Nucleus accumbens (tissue), 56 donors: ENCODE measurements at regions not wholly inside any gene's neighbourhood (a gene's known extent, or its start where the extent isn't known, plus 50 kb on each side); places are given as distances from the start of the nearest gene placed in this dataset.
"Not testable (repeated sequence)": the region's sequence is repeated elsewhere in the genome, so short reads cannot be mapped to it uniquely, and the experiment has no call there.

ENCODE experiments used
- DNase-seq, 56 donors: peaks; one replicate each; lab custom pipeline; 2025; lab: John Stamatoyannopoulos, UW

DNA sequence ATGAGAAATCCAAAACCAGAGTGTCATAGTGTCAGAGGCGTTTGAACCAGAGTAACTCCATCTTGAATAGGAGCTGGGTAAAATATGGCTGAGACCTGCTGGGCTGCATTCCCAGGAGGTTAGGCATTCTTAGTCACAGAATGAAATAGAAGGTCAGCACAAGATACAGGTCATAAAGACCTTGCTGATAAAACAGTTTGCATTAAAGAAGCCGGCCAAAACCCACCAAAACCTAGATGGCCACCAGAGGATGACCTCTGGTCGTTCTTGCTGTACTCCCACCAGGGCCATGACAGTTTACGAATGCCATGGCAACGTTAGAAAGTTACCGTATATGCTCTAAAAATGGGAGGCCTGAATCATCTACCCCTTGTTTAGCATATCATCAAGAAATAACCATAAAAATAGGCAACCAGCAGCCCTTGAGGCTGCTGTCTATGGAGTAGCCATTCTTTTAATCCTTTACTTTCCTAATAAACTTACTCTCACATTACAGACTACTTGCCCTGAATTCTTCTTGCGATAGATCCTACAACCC is 67.1 kb upstream of the NANOS1 start:
- DNase-seq = not testable (repeated sequence)

DNA sequence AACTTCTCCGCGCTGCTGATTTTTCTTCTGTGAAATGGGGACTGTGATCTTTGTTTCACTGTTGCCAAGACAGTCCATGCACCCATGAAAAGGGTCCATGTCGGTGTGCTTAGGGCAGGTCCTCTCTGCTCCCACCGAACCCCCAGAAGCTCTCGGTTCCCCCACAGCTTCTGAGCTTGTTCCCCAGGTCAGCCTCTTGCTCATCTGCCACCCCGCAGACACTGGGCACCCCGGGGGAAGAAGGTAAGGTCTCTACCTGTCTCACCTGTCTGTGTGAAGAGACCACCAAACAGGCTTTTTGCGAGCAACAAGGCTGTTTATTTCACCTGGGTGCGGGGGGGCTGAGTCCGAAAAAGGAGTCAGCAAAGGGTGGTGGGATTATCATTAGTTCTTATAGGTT is 66.2 kb upstream of the NANOS1 start:
- DNase-seq = no peak

DNA sequence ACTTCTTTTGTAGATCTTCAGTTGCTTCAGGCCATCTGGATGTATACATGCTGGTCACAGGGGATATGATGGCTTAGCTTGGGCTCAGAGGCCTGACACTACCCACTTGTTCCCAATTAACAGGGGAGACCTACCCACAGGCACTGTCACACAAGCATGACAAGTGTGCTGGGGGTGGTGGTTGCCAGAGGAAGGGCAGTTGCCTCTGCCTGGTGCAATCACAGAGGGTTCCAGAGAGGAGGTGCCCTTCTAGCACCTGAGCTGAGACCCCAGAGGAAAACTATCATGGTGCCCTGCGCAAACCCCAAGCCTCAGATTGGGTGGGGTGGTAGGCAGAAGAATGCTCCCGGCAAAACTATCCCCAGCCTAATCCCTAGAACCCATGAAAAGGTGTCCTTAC is 65.6 kb upstream of the NANOS1 start:
- DNase-seq = no peak

DNA sequence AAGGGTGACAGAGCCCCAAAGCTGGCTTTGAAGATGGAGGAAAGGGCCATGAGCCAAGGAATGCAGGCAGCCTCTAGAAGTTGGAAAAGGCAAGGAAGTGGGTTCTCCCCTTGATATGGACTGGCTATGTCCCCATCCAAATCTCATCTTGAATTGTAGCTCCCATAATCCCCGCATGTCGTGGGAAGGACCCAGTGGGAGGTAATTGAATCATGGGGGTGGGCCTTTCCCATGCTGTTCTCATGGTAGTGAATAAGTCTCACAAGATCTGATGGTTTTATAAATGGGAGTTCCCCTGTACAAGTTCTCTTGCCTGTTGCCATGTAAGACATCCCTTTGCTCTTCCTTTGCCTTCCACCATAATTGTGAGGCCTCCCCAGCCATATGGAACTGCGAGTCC is 65.0 kb upstream of the NANOS1 start:
- not testable (repeated sequence) for DNase-seq

DNA sequence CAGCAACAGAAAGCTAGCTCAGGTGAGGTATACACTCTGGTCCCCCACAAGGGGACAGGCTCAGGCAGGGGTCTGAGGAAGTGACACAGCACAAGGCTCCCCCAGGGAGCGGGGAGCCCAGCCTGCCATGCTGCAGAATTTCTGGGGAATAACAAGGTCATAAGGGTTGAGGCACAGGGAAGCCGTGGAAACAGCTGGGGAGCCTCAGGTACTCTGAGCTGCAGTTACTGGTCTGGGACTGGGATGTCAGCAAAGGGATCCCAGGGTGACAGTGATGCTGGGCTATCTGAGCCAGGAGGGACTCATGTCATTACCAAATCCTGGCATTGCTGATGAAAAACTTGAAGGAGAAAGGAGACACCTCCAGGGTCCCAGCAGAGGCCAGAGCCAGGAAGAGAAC is 64.4 kb upstream of the NANOS1 start:
- no peak for DNase-seq

DNA sequence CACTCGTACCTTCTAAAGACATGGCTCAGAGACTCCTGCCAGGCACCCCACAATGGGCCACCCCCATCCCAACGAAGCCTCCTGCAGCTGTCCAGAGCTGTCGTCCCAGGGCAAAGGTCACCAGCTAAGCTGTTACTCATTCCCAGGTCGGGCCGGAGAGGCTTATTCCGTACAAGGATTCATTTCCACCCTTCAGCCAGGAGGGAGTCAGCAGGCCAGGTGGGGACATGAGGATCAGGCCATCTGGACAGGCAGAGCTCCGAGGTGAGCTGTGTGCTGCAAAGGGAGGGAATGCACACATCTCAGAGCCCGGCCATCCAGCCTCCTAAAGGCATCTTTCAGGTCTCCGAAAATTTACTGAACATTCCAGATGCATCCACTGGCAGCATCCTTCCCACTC is 63.9 kb upstream of the NANOS1 start:
- no peak for DNase-seq

DNA sequence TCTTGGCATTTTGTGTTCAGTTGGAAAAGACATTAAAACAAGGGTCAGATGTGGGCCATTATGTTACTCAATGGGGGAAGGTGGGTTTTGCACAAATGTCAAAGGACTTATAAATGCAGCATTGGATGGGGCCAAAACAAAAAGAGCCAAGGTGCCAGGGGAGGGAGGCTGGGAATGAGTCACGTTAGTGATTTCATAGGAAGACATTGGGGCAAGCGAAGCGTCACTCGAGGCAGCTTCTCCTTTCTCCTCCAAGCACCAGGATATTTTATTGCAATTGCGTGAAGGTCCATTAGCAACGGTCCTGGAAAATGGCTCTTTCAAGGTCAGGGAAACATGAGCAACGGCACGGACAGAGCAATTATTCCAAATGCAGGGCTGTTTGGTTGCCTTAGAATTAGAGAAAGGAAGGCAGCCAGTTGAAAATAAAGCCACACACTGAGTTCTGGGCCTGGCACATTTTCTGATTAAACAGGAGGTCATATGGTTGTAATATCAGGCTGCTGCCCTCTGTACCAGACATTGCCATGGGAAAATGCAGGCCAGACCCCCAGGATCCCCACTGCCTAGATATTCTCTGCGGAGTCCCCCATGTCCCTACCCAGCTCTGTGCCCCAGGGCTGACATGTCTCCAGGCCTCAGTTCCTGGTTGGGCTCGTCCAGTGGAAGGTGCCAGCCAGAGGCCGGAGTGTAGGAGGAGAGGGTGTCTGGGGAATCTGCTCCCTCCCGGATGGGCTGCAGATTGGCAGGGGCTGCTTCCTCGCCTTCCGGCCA is 63.3 kb upstream of the NANOS1 start:
- DNase-seq = peak in 4 of 56 donors; percentile 13 to 29 (median 16)

DNA sequence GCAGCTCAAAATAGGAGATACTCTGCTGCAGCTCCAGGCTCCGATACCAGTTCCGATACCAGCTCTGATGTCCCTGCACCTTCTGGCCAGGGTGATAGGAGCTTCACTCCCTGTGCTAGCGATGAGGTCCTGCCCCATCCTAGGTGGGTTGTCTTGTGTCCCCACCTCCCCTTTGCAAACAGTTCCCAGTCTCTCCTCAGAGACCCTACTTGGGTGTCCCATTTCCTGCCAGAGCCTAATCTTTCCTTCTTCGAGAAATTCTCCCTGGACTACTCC is 62.7 kb upstream of the NANOS1 start:
- no peak for DNase-seq

DNA sequence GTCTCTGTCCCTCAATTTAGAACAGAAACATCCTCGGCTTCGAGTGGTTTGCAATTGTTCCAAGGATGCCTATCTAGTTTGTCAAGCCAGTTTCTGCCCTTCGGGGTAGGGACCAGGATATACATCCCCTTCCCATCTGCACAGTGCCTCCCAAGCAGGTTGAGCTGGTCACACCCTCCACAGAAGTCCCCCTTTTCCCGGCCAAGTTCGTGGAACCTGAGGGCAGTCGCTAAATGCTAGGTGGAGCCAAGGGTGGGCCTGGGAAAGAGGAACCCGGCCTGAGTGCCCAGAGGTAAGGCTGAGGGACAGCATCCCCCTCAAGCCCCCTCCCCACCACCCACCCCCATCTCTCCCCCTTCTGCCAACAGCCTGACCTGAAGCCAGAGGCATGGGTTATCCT is 62.4 kb upstream of the NANOS1 start:
- no peak for DNase-seq

DNA sequence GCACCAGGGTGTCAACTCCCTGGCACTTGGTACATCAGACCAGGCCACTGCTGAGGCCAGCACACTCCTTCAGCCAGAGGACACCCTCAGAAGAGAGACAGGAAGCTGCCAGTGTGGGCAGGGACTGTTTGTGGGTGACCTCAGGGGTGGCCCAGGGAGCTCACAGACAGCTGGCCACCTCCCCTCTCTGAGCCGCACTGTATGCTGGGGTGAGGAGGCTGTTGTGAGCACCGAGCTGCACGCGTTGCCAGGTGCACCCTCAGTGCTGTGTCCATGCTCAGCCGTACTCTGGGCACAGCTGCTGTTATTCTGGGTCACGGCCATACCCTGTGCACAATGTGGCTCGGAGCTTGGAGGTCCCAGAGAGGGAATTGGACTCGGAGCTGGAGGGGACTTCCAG is 61.5 kb upstream of the NANOS1 start:
- DNase-seq = no peak

DNA sequence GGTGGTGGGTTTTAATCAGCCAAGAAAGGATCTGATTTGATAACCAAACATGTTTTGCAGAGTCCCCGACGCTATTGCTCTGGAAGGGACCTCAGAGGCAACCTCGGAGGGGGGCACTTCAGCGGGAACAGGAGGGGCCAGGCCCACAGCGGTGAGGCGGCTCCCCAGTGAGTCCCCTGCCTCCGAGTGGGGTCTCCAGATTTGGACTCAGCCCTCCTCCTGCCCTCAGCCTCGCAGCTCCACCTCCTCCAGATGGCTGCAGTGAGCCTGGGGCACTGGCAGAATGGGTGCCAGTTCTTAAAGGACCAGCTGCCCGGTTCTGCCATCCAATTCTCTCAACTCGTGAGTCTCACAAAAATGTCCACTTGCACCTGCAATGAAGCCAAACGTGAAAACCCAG is 61.0 kb upstream of the NANOS1 start:
- DNase-seq = no peak

DNA sequence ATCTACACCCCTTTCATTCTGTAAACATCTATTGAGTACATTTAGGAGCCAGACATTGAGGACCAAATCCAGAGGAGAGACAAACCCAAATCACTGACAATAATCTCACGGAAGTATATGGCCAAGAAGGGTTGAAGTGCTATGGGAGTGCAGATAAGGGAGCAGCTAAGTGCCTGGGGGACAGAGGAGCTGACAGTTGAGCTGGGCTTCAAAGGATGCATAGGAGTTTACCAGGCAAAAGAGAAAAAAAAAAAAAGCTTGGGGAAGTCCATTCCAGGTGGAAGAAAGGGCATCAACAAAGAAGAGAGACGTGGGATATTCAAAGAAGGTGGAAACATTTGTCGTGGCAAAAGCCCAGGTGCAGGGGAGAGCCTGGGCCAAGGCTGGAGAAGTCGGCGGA is 60.5 kb upstream of the NANOS1 start:
- DNase-seq = no peak

DNA sequence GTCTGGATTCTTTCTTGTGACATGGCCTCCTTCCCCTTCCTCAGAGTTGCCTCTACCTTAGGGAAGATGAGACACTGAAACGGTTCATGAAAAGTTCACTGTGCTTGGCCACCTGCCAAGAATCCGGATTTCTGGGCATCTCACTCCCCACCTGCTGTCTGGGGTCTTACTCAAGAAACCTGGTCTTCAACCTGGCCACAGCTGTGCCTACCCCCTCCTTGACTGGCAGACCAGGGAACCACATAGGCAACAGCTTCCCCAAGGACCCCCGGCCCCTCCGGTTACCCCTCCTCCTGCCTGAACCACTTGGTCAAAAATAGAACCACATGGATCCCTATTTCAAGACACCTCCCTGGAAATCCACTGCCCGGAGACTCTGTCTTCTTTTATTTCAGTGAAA is 58.7 kb upstream of the NANOS1 start:
- DNase-seq = no peak

DNA sequence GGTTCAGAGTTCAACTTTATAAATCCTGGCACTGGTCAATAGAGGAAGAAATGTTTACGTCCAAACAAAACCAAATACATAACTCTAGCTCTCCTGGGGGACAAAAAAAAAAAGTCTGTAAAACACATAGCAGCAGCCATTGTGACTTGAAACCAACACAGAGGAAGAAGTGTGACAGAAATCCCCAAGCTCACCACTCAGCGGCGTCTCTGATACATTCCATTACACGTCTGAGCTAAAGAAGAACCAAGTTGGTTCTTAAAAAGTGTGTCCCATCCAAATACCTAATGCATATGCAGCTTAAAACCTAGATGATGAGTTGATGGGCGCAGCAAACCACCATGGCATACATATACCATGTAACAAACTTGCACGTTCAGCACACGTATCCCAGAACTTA is 58.3 kb upstream of the NANOS1 start:
- no peak for DNase-seq

DNA sequence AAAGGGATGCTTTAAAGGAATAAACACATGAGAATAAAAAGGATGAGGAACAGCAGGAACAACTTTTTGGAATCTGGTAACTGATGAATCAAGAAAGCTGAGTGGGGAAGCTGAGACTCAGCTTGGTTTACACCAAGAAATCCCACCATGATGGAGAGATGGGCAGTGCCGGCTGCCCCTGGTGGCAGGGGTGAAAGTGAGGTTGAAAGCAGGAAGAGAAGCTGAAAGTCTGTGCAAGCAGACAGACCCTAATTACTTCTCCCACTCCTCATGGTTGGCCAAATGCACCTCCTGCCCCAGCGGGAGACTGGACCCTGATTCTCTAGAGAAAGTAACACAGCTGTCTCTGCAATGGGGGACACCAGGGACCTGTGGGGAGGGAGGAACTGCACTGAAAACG is 57.6 kb upstream of the NANOS1 start:
- no peak for DNase-seq

DNA sequence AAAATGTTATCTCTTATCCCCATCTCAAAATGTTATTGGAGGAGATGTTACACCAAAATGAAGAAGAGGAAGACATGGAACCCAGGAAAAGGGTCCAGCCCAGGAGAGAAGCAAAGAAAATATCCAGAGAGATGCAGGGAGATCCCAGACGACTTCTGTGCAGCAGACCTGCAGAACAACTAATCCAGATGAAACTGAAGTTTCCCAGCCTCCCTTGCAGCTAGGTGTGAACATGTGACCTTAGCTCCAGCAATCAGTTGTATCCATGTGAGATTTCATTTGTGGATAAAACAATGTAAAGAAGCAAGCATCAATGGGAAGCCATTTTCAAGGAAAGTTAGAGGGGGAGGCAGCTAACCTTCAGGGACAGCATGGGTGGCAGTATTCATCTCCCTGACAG is 55.8 kb upstream of the NANOS1 start:
- no peak for DNase-seq

DNA sequence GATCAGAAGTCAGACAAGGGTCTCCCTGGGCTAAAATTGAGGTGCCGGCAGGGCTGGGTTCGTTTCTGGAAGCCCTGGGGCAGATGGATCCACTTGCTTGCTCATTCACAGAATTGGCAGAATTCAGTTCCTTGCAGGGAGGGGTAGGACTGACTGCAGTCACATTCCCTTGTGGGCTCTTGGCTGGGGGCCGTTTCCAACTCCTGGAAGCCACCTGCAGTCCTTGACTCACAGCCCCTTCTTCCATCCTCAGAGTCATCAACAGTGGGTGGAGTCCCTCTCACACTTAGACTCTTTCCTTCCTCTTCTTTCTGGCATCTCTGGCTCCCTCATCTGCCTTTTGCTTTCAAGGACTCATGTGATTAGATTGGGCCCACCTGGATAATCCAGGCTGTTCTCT is 54.6 kb upstream of the NANOS1 start:
- no peak for DNase-seq

DNA sequence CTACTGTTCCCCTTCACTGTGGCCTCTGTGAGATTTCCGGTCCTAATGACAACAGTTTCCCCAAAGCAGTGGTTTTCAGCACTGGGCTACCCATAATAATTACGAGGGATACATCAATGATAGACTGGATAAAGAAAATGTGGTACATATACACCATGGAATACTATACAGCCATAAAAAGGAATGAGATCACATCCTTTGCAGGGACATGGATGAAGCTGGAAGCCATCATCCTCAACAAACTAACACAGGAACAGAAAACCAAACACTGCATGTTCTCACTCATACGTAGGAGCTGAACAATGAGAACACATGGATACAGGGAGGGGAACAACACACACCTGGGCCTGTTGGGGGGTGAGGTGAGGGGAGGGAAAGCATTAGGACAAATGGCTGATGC is 53.3 kb upstream of the NANOS1 start:
- not testable (repeated sequence) for DNase-seq

DNA sequence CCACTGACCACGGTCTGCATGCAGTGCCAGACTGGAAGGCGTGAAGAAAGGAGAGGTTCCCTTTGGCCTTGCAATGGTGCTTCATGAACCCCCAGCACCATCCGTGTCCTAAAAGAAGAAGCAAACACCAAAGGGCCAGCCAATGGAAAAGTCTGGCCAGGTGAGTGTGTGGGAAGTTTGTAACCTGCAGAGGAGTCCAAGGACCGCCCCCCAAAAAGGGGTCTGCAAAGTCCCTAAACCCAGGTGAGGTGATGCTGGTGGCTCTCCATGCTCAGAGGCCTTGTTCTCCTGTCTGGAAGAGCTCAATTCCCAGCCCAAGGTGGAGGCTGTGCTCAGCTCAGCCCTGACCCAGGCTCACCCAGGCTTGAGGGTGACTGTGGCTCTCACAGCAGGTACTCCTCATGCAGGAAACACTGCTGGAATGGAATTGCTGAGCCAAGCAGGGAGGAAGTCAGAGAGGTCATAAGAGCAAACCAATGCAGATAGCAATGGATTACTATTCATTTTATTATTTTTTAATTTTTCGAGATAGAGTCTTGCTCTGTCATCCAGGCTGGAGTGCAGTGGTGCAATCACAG is 52.4 kb upstream of the NANOS1 start:
- DNase-seq = no peak

DNA sequence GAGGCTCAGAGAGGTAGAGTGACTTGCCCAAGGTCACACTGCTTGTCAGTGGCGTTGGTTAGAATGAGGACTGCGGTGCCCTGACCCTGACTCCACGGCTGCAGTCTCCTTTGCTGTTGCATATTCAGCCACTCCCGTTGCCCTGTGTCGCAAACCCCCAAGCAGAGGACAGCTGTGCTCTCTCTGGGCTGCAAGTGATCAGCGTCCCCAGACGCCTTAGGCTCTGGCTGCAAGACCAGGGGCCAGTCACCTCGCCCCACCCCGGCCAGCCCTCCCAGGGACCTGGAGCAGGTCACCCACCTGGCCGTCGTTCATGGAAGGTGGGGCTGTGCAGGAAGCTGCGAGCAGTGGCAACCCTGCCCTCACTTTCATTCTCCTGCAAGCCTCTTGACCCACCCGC is 51.7 kb upstream of the NANOS1 start:
- no peak for DNase-seq

DNA sequence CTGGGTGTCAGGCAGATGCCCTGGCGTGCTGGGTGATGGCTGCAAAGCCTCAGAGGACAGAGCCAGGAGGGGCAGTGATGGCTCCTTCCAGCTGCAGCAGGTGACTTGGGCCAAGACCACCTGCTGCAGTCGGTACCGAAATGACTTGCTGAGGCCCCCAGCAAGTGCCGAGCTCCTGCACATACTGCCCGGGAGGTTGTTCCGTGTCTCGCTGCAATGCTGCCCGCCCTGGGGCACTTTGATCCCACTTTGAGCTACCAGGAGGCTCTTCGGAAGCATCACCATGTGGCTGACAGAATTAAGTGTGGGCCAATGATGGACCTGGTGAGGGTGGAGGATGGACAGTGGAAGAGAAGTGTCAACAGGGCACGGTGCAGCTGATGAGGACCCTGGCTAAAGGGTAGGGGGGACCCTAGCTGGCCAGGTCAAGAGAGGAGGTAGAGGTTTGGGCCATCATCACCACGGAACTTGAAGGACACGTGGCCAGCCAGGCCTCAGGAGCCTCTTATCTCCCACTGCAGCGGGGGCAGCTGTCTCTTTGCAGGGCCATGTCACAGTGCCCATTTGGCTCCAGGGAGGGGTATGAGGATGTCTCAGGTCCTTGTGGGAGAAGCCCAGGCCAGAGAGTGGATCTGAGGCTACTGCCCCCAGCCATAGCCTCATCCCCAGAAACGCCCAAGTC is 51.1 kb upstream of the NANOS1 start:
- no peak for DNase-seq

DNA sequence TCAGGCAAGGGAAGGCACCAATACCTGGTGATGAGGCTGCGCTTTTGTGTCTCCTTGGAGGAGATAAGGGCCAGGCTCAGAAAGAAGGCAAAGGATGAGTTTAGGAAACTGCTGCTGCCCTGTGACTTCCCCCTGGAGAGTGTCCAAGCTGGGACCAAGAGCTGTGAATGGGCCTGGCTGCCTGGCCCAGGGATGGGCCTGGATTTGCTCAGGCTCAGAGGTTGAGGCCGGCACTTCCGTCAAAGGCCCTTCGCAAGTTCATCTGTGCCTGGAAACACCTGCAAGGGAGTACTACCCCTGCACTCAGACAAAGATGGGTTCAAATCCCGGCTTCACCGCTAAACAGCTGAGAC is 50.5 kb upstream of the NANOS1 start:
- DNase-seq = no peak
